SK-N-SH treated with all-trans-retinoic acid at 6 μM for 48 hours (cell line): ENCODE measurements at regions not wholly inside any gene's neighbourhood (a gene's known extent, or its start where the extent isn't known, plus 50 kb on each side); places are given as distances from the start of the nearest gene placed in this dataset.

Experiments
- ATAC-seq: fragments of 200-7000 bp; cut with Tn5 transposase; 3 replicates; pipeline ENCODE4 v1.9.1; 2020; ENCODE audit warnings: mild to moderate bottlenecking, moderate library complexity
- ARNTL ChIP-seq: fragments of 450-650 bp; formaldehyde crosslinking; IDR thresholded peaks from 2 replicates; pipeline ENCODE4 v1.5.0; 2020; ENCODE audit warnings: low read depth, mild to moderate bottlenecking, moderate library complexity, borderline replicate concordance
- BACH2 ChIP-seq: fragments of 250-450 bp; sonication (Bioruptor Pico); IDR thresholded peaks from 2 replicates; pipeline ENCODE4 v1.9.0; 2021; ENCODE audit warnings: mild to moderate bottlenecking, borderline replicate concordance
- CSDC2 ChIP-seq: fragments of 250-450 bp; sonication (Bioruptor Pico); IDR thresholded peaks from 2 replicates; pipeline ENCODE4 v1.5.0; 2020; ENCODE audit warnings: mild to moderate bottlenecking, moderate library complexity
- ESRRG ChIP-seq: fragments of 250-450 bp; sonication (Bioruptor Pico); IDR thresholded peaks from 2 replicates; pipeline ENCODE4 v1.6.1; 2021; ENCODE audit warnings: mild to moderate bottlenecking
- GLIS3 ChIP-seq: fragments of 250-450 bp; sonication (Bioruptor Pico); IDR thresholded peaks from 2 replicates; pipeline ENCODE4 v1.5.0; 2020; ENCODE audit warnings: mild to moderate bottlenecking, moderate library complexity
- ISL1 ChIP-seq: fragments of 250-450 bp; sonication (Bioruptor Pico); IDR thresholded peaks from 2 replicates; pipeline ENCODE4 v2.1.2; 2022; ENCODE audit warnings: mild to moderate bottlenecking, moderate library complexity
- OSR1 ChIP-seq: fragments of 250-450 bp; sonication (Bioruptor Pico); IDR thresholded peaks from 2 replicates; pipeline ENCODE4 v1.8.0; 2022; ENCODE audit warnings: moderate library complexity, mild to moderate bottlenecking, inconsistent platforms
- PPARA ChIP-seq: fragments of 250-450 bp; sonication (Bioruptor Pico); IDR thresholded peaks from 2 replicates; pipeline ENCODE4 v1.5.0; 2020; ENCODE audit warnings: mild to moderate bottlenecking, borderline replicate concordance
- RARB ChIP-seq: fragments of 250-450 bp; sonication (Bioruptor Pico); IDR thresholded peaks from 2 replicates; pipeline ENCODE4 v1.8.0; 2021; ENCODE audit warnings: mild to moderate bottlenecking, moderate library complexity
- SNAI2 ChIP-seq: fragments of 250-450 bp; sonication (Bioruptor Pico); IDR thresholded peaks from 2 replicates; pipeline ENCODE4 v1.5.0; 2020; ENCODE audit warnings: mild to moderate bottlenecking, moderate library complexity
- TCF4 ChIP-seq: fragments of 250-450 bp; sonication (Bioruptor Pico); IDR thresholded peaks from 2 replicates; pipeline ENCODE4 v1.8.0; 2021; ENCODE audit warnings: mild to moderate bottlenecking, moderate library complexity, borderline replicate concordance
- TOX ChIP-seq: fragments of 250-450 bp; sonication (Bioruptor Pico); IDR thresholded peaks from 2 replicates; pipeline ENCODE4 v1.8.0; 2021; ENCODE audit warnings: mild to moderate bottlenecking, moderate library complexity, borderline replicate concordance
- ZC3H10 ChIP-seq: fragments of 250-450 bp; sonication (Bioruptor Pico); IDR thresholded peaks from 2 replicates; pipeline ENCODE4 v1.5.1; 2021; ENCODE audit warnings: mild to moderate bottlenecking, moderate library complexity
- ZFP3 ChIP-seq: fragments of 250-450 bp; sonication (Bioruptor Pico); IDR thresholded peaks from 2 replicates; pipeline ENCODE4 v1.5.0; 2020; ENCODE audit warnings: mild to moderate bottlenecking, moderate library complexity
- ZFP30 ChIP-seq: fragments of 450-650 bp; formaldehyde crosslinking; IDR thresholded peaks from 2 replicates; pipeline ENCODE4 v1.5.0; 2022; ENCODE audit warnings: mild to moderate bottlenecking, moderate library complexity
- ZNF565 ChIP-seq: fragments of 450-650 bp; formaldehyde crosslinking; conservative IDR thresholded peaks from 2 replicates; pipeline ENCODE4 v1.5.0; 2020; ENCODE audit warnings: low read depth, mild to moderate bottlenecking, moderate library complexity
- ZNF70 ChIP-seq: fragments of 450-650 bp; formaldehyde crosslinking; IDR thresholded peaks from 2 replicates; pipeline ENCODE4 v1.5.0; 2020; ENCODE audit warnings: mild to moderate bottlenecking, moderate library complexity
- TF ChIP-seq, protein P1 (sequence below): fragments of 250-450 bp; sonication (Bioruptor Pico); IDR thresholded peaks from 2 replicates; pipeline ENCODE4 v1.8.0; 2020; ENCODE audit warnings: mild to moderate bottlenecking, moderate library complexity, borderline replicate concordance
- TF ChIP-seq, protein P2 (sequence below): fragments of 250-450 bp; sonication (Bioruptor Pico); IDR thresholded peaks from 2 replicates; pipeline ENCODE4 v1.5.1; 2020; ENCODE audit warnings: low read depth, mild to moderate bottlenecking, moderate library complexity
- TF ChIP-seq, protein P3 (sequence below): fragments of 250-450 bp; sonication (Bioruptor Pico); IDR thresholded peaks from 2 replicates; pipeline ENCODE4 v1.5.1; 2021; ENCODE audit warnings: mild to moderate bottlenecking, moderate library complexity
- TF ChIP-seq, protein P4 (sequence below): fragments of 250-450 bp; sonication (Bioruptor Pico); IDR thresholded peaks from 2 replicates; pipeline ENCODE4 v1.5.0; 2020; ENCODE audit warnings: mild to moderate bottlenecking, moderate library complexity

DNA sequence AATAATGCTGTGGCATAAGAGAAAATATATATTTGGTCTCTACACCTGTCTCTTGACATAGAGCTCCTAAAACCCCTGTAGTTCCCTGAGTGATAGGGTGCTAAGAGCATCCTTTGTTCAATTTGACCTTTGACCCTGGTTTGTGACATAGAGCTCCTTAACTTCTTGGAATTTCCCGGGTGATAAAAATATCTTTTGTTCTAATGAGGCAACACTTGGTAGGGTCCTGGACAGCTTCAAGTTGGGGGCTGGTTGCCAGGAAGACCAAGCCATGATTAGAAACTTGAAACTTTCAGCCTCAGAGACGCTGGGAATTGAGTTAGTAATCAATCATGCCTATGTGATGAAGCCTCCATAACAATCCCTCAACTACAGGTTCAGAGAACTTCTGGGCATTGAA lies 105.4 kb downstream of the CASP12 start (continued):
- TF ChIP-seq, protein P1, sequence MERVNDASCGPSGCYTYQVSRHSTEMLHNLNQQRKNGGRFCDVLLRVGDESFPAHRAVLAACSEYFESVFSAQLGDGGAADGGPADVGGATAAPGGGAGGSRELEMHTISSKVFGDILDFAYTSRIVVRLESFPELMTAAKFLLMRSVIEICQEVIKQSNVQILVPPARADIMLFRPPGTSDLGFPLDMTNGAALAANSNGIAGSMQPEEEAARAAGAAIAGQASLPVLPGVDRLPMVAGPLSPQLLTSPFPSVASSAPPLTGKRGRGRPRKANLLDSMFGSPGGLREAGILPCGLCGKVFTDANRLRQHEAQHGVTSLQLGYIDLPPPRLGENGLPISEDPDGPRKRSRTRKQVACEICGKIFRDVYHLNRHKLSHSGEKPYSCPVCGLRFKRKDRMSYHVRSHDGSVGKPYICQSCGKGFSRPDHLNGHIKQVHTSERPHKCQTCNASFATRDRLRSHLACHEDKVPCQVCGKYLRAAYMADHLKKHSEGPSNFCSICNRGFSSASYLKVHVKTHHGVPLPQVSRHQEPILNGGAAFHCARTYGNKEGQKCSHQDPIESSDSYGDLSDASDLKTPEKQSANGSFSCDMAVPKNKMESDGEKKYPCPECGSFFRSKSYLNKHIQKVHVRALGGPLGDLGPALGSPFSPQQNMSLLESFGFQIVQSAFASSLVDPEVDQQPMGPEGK (CRISPR knock-in tag), result no peak
- no peak for TF ChIP-seq ARNTL (CRISPR knock-in tag)
- TF ChIP-seq ZNF70, result no peak
- no peak for TF ChIP-seq BACH2 (CRISPR knock-in tag)
- TF ChIP-seq TCF4 (CRISPR knock-in tag), result no peak
- TF ChIP-seq RARB (CRISPR knock-in tag), result no peak
- TF ChIP-seq, all 23 proteins: peak for 0

DNA sequence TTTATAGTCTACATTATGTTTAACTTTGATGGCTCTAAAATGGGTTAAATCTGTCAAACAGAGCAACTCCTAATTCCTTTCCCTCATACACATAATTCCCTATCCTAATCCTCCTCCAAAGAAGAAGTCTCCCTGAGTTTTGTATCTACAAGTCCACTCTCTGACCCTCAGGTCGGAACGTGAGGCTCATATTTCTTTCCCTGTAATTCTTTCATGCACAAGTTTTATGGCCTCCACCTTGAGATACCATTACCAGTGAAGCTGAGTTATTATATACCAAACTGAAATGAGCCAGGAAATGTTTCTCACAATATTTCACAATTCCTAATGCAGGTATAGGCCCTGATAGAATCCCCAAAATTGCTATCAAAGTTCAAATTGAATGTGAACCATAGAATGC lies 106.4 kb downstream of the CASP12 start:
- TF ChIP-seq, protein P1 (CRISPR knock-in tag), result no peak
- TF ChIP-seq TOX (no peak), ZFP3 (no peak), ZC3H10 (no peak), ZFP30 (CRISPR knock-in tag) (no peak), ESRRG (CRISPR knock-in tag) (no peak), ZNF565 (no peak), RARB (CRISPR knock-in tag) (no peak), GLIS3 (CRISPR knock-in tag) (no peak)
- TF ChIP-seq, protein P2, sequence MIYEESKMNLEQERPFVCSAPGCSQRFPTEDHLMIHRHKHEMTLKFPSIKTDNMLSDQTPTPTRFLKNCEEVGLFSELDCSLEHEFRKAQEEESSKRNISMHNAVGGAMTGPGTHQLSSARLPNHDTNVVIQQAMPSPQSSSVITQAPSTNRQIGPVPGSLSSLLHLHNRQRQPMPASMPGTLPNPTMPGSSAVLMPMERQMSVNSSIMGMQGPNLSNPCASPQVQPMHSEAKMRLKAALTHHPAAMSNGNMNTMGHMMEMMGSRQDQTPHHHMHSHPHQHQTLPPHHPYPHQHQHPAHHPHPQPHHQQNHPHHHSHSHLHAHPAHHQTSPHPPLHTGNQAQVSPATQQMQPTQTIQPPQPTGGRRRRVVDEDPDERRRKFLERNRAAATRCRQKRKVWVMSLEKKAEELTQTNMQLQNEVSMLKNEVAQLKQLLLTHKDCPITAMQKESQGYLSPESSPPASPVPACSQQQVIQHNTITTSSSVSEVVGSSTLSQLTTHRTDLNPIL (CRISPR knock-in tag), result no peak
- TF ChIP-seq, all 23 proteins: peak for 0
- no peak for ATAC-seq

DNA sequence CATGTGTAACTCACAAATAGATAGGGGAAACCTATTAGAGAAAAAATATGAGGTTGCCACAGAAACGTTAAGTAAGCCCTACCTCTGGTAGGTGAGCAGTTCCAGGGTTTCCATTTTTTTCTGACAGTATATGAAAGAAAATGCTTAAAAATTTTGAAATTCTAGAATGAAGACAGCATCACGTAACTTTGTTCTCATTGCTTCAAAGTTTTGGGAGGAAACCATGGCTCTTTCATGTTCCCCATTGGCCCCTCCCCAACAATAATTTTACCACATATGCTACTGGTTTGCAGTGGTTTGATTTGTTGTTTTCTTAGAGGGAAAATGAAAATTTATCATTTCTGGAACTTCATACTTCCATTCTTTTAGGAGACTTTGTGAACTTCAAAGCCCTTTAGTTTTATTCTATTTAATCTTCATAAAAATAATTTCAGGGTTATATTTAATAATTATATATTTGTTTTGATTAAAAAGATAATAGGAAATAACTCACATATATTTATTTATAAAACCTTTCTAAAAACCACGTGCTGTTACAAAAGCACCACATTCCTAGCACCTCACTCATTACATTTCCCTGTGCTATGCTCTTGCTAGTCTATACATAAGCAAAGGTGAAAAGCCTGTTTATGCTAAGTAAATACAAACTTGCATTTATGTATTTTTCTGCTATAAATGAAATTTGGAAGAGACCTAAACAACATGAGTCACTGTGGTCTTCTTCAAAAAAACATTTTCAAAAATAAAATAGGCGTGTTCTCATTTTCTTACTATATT lies 113.4 kb downstream of the CASP12 start:
- TF ChIP-seq PPARA (CRISPR knock-in tag) (no peak), ARNTL (CRISPR knock-in tag) (no peak), TCF4 (CRISPR knock-in tag) (no peak), SNAI2 (CRISPR knock-in tag) (no peak), ZFP3 (no peak), CSDC2 (CRISPR knock-in tag) (no peak), ISL1 (CRISPR knock-in tag) (no peak), ZC3H10 (no peak), ZFP30 (CRISPR knock-in tag) (no peak), ZNF565 (no peak)
- TF ChIP-seq, protein P3, sequence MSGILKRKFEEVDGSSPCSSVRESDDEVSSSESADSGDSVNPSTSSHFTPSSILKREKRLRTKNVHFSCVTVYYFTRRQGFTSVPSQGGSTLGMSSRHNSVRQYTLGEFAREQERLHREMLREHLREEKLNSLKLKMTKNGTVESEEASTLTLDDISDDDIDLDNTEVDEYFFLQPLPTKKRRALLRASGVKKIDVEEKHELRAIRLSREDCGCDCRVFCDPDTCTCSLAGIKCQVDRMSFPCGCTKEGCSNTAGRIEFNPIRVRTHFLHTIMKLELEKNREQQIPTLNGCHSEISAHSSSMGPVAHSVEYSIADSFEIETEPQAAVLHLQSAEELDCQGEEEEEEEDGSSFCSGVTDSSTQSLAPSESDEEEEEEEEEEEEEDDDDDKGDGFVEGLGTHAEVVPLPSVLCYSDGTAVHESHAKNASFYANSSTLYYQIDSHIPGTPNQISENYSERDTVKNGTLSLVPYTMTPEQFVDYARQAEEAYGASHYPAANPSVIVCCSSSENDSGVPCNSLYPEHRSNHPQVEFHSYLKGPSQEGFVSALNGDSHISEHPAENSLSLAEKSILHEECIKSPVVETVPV (CRISPR knock-in tag), result no peak
- ATAC-seq, result no peak

DNA sequence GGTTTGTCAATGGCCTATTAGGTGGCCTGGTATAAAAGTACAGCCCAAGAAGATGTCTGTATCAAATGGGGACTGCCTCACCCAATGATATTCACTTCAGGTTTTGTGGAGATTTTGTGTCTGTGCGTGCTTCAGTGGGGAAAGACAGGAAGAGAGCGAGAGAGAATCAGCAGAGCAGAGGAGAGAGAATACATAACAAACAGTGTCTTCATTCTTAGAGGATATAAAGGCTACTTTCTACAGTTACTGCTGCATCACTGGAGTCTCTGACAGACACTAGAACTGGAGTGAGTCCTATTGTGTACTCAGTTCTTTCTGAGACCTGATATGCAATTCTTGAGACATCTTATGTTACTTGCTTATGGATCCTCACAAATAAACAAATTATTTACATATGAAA lies 115.0 kb downstream of the CASP12 start:
- no peak for ATAC-seq

More for the DNA sequence above, 115.0 kb downstream of the CASP12 start:
- TF ChIP-seq ZNF70 (no peak), ESRRG (CRISPR knock-in tag) (no peak), PPARA (CRISPR knock-in tag) (no peak), TCF4 (CRISPR knock-in tag) (no peak), ZC3H10 (no peak), RARB (CRISPR knock-in tag) (no peak), OSR1 (CRISPR knock-in tag) (no peak), ZNF565 (no peak), ARNTL (CRISPR knock-in tag) (no peak), CSDC2 (CRISPR knock-in tag) (no peak), SNAI2 (CRISPR knock-in tag) (no peak), ZFP30 (CRISPR knock-in tag) (no peak)
- TF ChIP-seq, protein P3 (CRISPR knock-in tag), result no peak
- TF ChIP-seq, protein P2 (CRISPR knock-in tag), result no peak
- TF ChIP-seq, protein P4, sequence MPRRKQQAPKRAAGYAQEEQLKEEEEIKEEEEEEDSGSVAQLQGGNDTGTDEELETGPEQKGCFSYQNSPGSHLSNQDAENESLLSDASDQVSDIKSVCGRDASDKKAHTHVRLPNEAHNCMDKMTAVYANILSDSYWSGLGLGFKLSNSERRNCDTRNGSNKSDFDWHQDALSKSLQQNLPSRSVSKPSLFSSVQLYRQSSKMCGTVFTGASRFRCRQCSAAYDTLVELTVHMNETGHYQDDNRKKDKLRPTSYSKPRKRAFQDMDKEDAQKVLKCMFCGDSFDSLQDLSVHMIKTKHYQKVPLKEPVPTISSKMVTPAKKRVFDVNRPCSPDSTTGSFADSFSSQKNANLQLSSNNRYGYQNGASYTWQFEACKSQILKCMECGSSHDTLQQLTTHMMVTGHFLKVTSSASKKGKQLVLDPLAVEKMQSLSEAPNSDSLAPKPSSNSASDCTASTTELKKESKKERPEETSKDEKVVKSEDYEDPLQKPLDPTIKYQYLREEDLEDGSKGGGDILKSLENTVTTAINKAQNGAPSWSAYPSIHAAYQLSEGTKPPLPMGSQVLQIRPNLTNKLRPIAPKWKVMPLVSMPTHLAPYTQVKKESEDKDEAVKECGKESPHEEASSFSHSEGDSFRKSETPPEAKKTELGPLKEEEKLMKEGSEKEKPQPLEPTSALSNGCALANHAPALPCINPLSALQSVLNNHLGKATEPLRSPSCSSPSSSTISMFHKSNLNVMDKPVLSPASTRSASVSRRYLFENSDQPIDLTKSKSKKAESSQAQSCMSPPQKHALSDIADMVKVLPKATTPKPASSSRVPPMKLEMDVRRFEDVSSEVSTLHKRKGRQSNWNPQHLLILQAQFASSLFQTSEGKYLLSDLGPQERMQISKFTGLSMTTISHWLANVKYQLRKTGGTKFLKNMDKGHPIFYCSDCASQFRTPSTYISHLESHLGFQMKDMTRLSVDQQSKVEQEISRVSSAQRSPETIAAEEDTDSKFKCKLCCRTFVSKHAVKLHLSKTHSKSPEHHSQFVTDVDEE (CRISPR knock-in tag), result no peak
- TF ChIP-seq, all 23 proteins: peak for 0
